ENCODE measurements at regions not wholly inside any gene's neighbourhood (a gene's known extent, or its start where the extent isn't known, plus 50 kb on each side); places are given as distances from the start of the nearest gene placed in this dataset.
"Not testable (repeated sequence)": the region's sequence is repeated elsewhere in the genome, so short reads cannot be mapped to it uniquely, and the experiment has no call there.

DNA sequence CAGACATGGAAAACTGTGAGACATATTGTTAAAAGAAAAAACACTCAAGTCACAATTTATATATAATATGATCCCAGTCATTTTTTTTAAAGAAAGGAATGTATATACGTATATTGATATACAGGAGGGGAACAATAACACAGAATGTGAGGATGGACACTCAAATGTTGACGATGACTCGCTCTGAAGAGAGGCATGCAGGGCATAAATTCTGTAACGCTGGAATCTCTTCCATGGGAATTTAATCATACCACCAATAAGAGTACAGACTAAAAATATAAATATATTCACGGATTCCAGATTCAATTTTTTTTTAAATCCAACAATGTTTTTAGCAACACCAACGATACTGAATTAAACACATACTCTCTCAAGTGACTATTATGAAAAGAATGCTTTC lies 106.9 kb upstream of the CCDC28A start:
- no peak for DNase-seq

DNA sequence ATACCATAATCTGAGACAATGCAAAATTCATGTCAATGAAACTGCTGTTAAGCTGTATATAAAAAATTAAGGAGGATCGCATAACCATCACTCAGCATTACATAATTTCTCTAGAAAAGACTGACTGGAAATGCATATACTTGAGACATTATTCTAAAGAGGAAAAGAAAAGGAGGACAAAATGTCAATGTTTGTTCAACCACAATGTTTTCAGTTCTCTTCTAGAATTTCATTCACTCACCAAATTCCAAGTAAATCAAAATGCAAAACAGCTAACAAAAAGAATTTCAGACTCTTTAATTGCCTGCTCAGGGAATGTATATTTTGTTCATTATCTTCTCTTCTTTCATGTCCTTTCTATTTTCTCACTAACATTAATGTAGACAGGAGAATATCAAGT lies 106.2 kb upstream of the CCDC28A start:
- no peak for DNase-seq

DNA sequence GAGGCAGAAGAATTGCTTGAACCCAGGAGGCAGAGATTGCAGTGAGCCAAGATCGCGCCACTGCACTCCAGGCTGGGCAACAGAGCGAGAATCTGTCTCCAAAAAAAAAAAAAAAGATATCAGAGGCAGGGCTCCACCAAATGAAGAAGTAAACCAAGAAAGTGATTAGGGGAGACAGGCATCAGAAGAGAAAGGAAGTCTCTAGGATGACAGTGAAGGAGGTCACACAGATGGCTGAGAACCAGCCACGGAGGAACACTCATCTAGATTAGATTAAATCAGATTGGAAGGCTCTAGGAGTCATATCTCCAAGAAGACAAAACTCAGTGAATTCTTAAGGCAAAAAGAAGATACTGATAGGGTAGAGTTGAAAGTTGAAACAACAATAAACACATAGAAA lies 102.2 kb upstream of the CCDC28A start:
- no peak for DNase-seq

DNA sequence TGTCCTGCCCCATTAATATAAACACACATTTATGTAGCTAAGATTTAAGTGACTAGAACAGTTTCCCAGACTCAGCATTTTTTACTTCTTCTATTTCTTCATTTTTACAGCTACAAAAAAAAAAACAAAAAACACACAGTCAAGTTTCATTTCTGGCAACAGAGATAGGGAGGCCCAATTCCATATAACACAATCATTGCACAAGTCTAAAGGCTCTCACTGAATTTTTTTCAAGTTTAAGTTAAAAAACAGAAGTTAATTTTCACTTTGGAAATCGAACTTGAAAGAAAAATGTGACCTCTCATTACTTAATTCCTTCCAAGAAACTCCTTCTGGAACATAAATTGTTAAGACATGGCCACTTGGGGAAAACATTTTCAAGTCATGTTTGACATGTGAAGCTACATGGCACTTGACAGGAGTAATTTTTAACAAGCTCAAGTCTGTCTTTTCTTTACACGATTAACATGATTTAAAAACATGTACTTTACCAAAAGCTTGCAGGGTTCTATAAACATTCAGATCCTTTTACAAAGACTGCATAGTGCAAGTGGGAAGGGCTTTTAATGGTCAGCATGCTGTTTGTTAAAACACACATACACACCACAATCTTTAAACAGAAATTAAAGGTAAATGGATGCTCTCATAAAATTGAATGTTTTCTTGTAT lies 100.1 kb upstream of the CCDC28A start:
- DNase-seq, result no peak

DNA sequence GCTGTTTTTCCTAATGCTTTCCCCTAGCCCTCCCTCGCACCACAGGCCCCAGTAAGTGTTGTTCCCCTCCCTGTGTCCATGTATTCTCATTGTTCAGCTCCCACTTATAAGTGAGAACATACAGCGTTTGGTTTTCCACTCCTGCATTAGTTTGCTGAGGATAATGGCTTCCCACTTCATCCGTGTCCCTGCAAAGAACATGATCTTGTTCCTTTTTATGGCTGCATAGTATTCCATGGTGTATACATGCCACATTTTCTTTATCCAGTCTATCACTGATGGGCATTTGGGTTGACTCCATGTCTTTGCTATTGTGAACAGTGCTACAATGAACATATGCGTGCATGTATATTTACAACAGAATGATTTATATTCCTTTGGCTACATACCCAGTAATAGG lies 99.1 kb upstream of the CCDC28A start:
- DNase-seq, result not testable (repeated sequence)

DNA sequence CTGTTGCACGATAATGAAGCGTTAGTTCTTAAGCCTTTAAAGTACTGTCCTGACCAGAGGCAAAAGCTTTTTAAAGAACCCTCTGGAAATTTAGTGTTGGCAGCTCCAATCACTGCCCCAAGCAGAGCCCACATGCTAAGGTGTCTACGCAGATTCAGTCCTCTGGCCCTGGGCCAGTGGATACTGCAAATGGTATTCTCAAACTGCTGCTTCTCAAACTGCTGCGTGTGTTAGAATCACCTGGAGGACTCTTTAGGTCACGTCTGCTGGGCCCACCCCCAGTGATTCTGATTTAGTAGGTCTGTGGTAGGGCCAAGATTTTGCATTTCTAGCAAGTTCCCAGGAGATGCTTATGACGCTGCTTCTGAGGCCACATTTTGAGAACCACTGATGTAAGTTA lies 96.0 kb upstream of the CCDC28A start:
- DNase-seq, result no peak

DNA sequence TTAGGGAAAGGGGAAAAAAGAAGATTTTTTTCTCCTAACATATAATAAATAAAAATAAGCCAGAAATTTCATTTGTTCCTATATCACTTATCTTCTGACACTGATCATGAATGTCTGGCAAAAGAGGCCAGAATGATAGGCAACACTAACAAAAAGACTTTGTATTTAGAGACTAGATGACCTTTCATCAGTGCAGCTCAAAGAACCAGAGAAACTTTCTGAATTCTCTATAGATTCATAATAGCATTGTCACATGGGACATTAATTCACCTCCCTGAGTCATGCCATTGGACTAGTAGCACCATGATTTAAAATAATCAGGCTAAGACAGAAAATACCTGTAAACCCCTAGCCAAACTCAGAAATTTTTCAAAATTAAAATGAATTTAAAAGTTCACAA lies 95.4 kb upstream of the CCDC28A start:
- no peak for DNase-seq

DNA sequence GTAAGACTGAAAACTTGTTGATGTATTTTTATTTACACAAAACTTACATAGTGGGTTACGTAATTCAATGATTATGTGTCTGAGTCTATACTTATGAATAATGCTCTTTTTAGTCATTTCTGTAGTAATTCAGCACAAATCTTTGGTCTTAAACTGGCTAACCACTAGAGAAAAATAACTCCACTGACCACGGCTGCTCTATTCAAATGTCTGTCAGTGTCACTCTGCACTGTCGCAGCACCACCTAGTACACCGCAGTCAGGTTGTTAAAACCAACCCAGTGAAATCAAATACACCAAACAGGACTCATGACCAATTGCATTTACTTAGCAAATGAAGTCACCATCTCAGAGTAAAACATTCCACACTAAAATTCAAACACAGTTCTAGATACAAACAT lies 93.5 kb upstream of the CCDC28A start:
- no peak for DNase-seq

DNA sequence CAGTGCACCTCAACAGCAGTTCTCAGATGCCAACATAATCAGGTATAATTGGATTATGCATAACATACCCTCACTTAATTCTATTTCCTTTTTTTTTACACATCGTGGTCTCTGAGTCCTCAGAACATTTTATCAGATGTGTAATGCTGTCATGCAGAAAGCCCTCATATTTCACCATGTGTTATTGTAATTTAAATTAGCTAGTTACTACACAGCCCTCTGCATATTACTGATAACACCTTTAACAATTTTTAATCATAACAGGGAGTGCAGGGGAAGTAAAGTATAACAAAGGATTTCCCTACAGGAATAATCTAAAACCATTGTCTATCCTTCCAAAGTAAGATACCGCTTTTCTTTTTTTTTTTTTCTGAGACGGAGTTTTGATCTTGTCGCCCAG lies 91.9 kb upstream of the CCDC28A start:
- DNase-seq, result no peak

DNA sequence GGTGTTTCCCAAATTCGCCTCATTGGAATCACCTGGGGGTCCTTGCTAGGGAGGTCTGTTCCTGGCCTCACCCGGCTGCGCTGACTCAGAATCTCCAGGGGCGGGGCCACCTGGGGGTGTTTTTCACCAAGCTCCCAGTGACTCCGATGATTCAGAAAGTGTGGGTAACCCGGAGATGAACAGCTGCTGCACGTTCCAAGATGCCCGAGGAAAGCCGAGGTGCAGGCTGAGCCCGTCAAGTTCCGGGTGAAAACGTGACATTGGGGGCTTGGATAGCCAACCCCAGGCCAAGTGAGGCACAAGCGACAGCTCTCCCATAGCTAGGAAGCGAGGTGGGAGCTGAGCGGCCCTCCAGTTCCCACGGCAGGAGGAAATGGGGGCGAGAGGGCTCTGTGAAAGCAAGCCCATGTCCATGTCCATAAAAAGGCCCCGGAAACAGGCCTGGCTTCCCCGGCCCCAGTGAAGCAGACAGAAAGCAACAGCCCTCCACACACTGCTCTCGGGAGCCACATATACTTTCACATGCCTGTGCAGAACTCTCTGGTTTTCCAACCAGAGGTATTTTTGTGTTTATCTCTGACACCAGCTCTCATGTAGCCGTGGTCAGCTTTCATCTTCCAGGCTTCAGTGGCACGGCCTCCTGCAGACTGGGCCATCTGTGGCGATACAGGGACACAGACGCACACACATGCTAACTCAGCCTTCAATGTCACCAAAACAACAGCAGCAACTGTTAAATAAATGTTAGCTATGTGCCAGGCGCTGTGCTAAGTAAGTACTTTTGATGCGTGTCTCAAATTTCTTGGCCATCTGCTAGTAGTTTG lies 90.7 kb upstream of the CCDC28A start:
- no peak for DNase-seq

DNA sequence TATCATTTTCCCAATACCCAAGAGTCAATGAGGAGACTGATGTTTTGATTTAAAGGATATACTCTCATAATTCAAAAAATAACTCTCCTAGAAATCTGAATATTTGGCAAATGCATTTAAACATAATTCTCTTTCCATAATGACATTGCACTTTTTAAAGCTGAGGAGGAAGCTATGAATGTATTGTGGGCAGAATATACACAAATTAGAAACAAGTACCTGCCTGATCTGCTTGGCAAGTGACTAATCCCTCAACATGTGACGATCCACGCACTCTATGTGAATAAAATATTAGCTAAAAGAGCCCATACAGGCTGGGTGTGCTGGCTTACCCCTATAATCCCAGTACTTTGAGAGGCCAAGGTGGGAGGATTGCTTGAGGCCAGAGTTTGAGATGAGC lies 88.3 kb upstream of the CCDC28A start:
- no peak for DNase-seq

DNA sequence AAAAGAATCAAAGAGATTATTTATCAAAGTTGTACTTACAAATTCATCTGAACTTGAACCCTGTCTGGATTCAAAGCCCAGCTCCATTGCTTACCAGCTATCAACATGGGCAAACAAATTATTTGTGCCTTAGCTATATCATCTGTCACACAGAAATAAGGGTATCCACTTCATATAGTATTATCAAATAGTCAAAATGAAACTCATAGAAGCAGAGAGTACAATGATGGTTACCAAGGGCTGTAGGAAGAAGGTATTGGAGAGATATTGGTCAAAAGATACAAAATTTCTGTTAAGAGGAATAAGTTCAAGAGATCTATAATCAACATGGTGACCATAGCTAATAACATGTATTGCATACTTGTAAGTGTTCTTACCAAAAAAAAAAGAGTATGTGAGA lies 87.8 kb upstream of the CCDC28A start:
- DNase-seq, result no peak

DNA sequence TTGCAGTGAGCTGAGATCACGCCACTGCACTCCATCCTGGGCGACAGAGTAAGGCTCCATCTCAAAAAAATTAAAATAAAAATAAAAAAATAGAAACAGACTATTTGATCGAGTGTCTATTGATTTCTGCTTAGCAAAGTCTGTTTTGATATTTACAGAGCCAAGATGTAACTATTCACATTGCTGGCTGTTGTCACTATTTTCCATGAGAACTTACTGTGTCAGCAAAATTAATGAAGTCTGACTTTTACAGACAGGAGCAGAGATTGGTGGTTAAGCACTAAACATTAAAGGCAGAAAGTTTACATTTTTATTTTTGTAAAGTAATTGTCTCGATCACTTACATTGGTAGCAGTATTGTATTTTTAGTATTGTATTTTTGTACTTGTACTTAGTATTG lies 85.0 kb upstream of the CCDC28A start:
- DNase-seq, result no peak

DNA sequence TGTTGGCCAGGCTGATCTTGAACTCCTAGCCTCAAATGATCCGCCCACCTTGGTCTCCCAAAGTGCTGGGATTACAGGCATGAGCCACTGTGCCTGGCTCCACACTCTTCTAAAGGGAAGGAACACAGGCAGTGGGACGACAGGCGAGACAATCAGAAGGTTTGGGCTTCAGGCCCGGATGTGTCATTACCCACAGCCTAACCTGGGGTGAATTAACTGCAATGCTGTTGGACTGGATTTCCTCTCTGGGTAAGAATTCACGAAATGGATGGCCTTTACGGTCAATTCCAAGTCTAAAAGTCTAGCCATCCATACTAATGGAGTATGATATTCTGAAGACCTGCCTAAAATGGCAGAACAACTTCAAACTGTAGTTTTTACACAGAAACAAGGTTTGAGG lies 83.7 kb upstream of the CCDC28A start:
- no peak for DNase-seq

DNA sequence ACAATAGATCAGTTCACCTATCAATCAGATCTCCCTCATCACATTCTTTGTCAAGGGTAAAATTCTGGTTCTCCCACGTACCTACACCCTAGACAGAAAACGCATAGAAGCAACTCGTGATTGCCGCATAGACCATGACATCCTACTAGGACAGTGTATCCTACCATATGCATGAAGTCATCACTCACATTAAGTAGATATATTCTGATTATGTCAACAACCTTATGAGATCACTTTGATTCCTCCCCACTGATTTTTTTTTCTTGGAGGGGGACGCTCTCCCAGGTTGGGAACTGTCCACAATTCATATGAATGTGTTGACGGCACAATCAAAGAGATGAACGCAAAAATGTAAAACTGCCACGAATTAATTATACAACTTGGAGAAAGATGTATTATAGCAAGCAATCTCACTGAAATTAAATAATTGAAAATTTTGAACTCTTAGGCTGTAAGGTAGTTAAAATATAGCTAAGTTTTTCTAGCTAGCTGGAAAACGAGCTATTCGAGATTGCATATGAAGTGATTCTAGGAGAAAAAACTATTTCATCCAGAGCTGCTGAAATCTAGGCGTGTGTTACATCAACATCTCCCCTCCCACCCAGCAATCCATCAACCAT lies 82.5 kb upstream of the CCDC28A start:
- DNase-seq, result no peak

DNA sequence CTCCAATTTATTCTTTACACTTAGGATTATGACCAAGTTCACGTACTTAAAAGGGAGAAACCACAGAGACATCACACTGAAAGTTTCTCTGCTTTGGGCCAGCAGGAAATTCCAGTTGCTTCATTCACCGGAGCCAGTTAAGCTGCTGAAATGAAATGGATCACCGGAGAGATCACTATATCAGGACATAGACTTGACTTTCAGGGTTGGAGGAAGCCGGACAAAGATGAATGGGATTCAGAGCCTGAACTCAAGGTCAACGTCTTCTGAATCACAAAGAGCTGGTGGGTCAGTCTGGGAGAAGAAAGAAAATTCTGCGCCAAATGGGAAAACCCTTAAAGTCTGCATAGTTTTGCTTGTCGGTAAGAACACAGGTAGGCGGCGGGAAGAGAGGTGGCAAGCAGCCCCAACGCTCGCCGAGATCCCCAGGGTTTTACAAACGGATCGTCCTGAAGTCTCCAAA lies 81.9 kb upstream of the CCDC28A start:
- DNase-seq, result no peak

DNA sequence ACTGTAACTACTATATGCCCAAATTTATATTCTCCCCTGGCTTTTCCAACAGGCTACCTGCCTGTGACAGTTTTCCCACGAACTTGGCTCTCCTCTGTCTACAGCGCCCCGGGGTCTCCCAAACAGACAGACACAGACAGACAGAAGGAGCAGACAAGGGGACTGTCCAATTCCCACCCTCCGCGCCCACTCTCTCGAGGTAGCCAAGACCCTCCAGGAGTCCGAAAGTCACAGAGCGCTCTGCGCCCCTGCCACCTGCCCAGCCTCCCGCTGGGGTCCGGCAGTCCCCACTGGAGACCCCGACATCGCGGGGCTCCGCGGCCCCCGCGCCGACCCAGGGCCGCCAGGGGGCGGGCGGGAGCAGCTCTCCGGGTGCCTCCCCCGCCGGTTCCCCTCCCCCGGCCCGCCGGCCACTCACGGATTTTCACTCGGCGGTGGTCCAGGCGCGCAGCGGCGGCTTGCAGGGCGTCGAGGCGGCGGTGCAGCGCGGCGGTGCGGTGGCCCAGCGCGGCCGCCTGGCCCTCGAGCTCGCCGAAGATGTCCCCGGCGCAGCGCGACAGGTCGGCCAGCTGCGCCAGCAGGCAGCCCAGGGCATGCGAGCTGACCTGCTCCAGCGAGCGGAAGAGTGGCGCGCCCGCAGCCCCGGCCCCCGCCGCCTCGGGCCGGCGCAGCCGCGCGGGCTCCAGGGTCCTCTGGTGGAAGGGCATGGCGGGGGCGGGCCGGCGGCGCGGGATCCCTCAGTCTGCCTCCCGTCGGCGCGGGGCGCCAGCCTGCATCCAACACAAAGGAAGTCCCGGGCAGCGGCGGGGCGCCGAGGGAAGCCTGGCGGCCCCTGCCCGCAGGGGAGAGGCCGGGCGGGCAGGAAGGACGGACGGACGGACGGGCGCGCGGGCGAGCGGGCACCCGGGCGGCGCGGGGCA lies 81.3 kb upstream of the CCDC28A start:
- peak; percentile 46 for DNase-seq

DNA sequence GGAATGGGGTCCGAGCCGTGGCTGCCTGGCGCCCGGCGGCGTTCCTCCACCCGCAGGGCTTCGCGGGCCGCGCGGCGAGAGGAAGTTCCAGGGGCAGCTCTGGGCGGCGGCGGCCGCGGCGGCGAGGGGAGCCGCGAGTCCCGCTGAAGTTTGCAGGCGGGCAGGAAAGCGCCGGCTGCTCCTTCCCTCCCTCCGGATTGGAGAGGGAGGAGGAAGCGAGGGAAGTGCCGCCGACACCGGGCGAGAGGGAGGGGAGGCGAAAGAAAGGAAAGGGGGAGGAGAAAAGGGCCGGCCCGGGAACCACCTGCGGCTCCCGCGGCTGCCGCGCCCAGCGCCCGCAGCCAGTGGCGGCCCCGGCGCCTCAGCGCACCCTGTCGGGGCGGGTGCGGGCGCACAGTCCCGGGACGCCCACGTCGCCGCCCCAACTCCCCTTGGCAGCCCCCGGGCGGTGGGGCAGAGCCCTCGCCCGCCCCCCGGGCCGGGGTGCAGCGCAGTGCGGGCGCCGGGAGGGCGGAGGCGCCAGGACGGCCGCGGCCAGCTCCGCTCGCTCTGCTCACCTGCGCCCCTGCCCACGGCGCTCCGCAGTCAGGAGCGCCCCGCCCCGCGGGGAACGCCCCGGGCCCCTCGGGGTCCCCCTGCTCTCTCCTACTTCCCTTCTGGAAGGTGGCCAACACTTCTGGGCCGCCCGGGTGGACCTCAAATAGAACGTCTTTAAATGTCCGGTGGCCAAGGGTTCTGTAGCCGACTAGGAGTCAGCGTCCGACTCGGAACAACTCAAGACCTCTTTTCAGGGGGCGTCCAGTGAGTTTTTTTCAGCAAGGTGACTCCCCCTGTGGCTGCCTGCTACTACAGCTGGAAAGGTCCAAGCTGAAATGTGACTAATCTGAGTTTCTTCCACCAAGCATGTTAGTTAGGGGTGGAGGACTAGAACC lies 80.3 kb upstream of the CCDC28A start:
- DNase-seq, result peak; percentile 20

DNA sequence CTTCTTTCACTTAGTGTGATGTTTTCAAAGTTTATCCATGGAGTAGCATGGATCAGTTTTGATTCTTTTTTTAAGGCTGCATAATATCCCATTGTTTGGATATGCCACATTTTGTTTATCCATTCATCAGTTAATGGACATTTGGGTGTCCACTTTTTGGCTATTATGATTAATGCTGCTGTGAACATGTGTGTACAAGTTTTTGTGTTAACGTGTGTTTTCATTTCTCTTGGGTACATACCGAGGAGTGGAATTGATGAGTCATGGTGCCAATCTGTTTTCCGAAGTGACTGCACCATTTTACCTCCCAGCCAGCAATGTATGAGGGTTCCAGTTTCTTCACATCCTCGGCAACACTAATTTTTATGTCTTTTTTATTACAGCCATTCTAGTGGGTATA lies 78.4 kb upstream of the CCDC28A start:
- DNase-seq, result no peak

DNA sequence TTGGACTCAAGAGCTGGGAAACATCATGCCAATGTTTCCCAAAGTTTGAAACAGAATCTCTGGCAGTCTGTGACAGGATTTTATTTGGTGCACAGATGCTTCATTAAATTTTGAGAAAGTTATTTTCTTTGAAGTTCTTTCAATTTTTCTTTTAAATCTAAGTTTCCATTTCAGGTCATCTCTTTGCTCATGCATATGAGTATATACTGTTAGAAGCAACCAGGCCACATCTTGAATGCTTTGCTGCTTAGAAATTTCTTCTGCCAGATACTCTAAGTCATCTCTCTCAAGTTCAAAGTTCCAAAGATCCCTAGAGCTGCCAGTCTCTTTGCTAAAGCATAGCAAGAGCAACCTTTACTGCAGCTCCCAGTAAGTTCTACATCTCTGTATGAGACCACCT lies 59.1 kb upstream of the CCDC28A start:
- DNase-seq, result no peak

DNA sequence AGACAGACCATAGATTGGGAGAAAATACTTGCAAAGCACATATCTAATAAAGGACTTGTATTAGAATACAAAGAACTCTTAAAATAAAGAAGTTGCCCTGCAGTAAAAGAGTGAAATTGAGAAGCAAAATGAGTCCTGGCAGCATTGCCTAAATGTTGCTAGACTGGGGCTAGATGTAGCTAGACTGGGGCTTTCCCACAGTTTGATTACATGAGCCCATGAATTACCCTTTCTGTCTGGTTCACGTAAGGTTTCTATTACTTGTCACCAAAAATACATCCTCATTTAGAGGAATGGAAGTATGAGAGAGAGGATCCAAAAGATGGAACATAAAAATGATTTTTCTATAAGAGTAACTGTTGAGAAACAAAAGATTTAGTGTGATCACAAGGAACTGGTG lies 57.6 kb upstream of the CCDC28A start:
- DNase-seq, result no peak

All from activated CD4-positive, alpha-beta T cell treated with anti-CD3 and anti-CD28 coated beads, Interleukin-2, amount 50 U/mL, for 1 hour (primary cell).